B cell (primary cell): ENCODE measurements at regions not wholly inside any gene's neighbourhood (a gene's known extent, or its start where the extent isn't known, plus 50 kb on each side); places are given as distances from the start of the nearest gene placed in this dataset.

Source experiments
- ATAC-seq: fragments of 200-7000 bp; cut with Tn5 transposase; one replicate; pipeline ENCODE4 v1.10.0; 2021; ENCODE audit warnings: low read depth, mild to moderate bottlenecking, moderate number of reproducible peaks, moderate library complexity
- CTCF ChIA-PET: fragments of 350-600 bp; sonication (Branson Sonifier 250); formaldehyde crosslinking; loops from one replicate; lab custom pipeline; 2021; ENCODE audit warnings: antibody characterized with exemption, inconsistent platforms; lab: Charles Lee
- POLR2A ChIA-PET: fragments of 350-600 bp; sonication (Branson Sonifier 250); formaldehyde crosslinking; loops from one replicate; lab custom pipeline; 2021; ENCODE audit warnings: antibody characterized with exemption; lab: Charles Lee
- DNase-seq: peaks from one replicate; pipeline ENCODE4 v3.0.0; 2013
- H2AFZ ChIP-seq: 2 replicates; pipeline ENCODE4 v1.6.1; 2012; ENCODE audit warnings: mild to moderate bottlenecking, low read depth, low read length; ENCODE audit not compliant: insufficient read depth, poor library complexity, severe bottlenecking
- H3K27ac ChIP-seq, 2 donors: 1 replicate in 1 of 2; 2 replicates in 1 of 2; pipeline ENCODE4 v1.5.1; 2012 to 2013; ENCODE audit warnings: low read length in 2 of 2, mild to moderate bottlenecking in 2 of 2, moderate library complexity in 1 of 2
- H3K27me3 ChIP-seq, 4 experiments: fragments of 200-600 bp in 1 of 4; sonication (generic) in 1 of 4; replicated peaks in 1 of 4; 1 replicate in 2 of 4; 2 replicates in 2 of 4; pipeline versions ENCODE4 v1.6.1 to v1.7.0; 2013 to 2016; ENCODE audit warnings: low read length in 3 of 4, mild to moderate bottlenecking in 2 of 4, mixed read lengths in 1 of 4, moderate library complexity in 1 of 4; ENCODE audit not compliant: insufficient read depth in 4 of 4, control insufficient read depth in 3 of 4; ENCODE audit errors: control extremely low read depth in 1 of 4
- H3K36me3 ChIP-seq, 2 experiments: replicated peaks in 1 of 2; 1 replicate in 1 of 2; 2 replicates in 1 of 2; pipeline versions ENCODE4 v1.6.1 to v1.7.1; 2013; ENCODE audit warnings: low read length in 1 of 2; ENCODE audit not compliant: insufficient read depth in 2 of 2, control insufficient read depth in 1 of 2; ENCODE audit errors: control extremely low read depth in 1 of 2, extremely low read depth in 1 of 2
- H3K4me1 ChIP-seq, 2 donors: fragments of 200-600 bp in 1 of 2; sonication (generic) in 1 of 2; 1 replicate in 1 of 2; 2 replicates in 1 of 2; pipeline versions ENCODE4 v1.5.1 to v1.6.1; 2013 to 2017; ENCODE audit warnings: low read length in 2 of 2; ENCODE audit not compliant: control insufficient read depth in 2 of 2, insufficient read depth in 2 of 2
- H3K4me2 ChIP-seq: replicated peaks from 2 replicates; pipeline ENCODE3; 2012; ENCODE audit warnings: mild to moderate bottlenecking, low read depth, low read length; ENCODE audit not compliant: poor library complexity, severe bottlenecking
- H3K4me3 ChIP-seq, 5 experiments: fragments of 200-600 bp in 1 of 5; sonication (generic) in 1 of 5; 1 replicate in 3 of 5; 2 replicates in 2 of 5; pipeline versions ENCODE4 v1.5.1 to v1.7.0; 2011 to 2016; ENCODE audit warnings: low read length in 4 of 5, mild to moderate bottlenecking in 4 of 5, low read depth in 2 of 5, control low read depth in 1 of 5, moderate library complexity in 1 of 5; ENCODE audit not compliant: insufficient read depth in 1 of 5; ENCODE audit errors: control extremely low read depth in 1 of 5, extremely low read depth in 1 of 5
- H3K79me2 ChIP-seq: fragments of 200-600 bp; sonication (generic); one replicate; pipeline ENCODE4 v1.6.0; 2016; ENCODE audit warnings: low read length; ENCODE audit not compliant: control insufficient read depth, insufficient read depth
- H3K9ac ChIP-seq: fragments of 200-600 bp; sonication (generic); 2 replicates; pipeline ENCODE4 v1.6.1; 2017; ENCODE audit warnings: mild to moderate bottlenecking, low read length, moderate library complexity
- H3K9me3 ChIP-seq, 3 donors: one replicate each; pipeline versions ENCODE4 v1.6.1 to v1.7.1; 2013; ENCODE audit warnings: low read length in 2 of 3; ENCODE audit not compliant: control insufficient read depth in 2 of 3, insufficient read depth in 1 of 3; ENCODE audit errors: control extremely low read depth in 1 of 3
- H4K20me1 ChIP-seq: 2 replicates; pipeline ENCODE4 v1.6.0; 2012; ENCODE audit warnings: mild to moderate bottlenecking, low read length; ENCODE audit not compliant: insufficient read depth, control insufficient read depth, poor library complexity, severe bottlenecking
- H3K27ac Mint-ChIP-seq: one replicate; pipeline ENCODE4 v1.8.0; 2021; ENCODE audit warnings: mixed read lengths
- H3K27me3 Mint-ChIP-seq: one replicate; pipeline ENCODE4 v1.8.0; 2021; ENCODE audit warnings: mixed read lengths
- H3K4me1 Mint-ChIP-seq: one replicate; pipeline ENCODE4 v1.8.0; 2021; ENCODE audit warnings: mixed read lengths
- H3K4me3 Mint-ChIP-seq: one replicate; pipeline ENCODE4 v1.8.0; 2021; ENCODE audit warnings: mixed read lengths
- H3K9me3 Mint-ChIP-seq: one replicate; pipeline ENCODE4 v1.8.0; 2022; ENCODE audit warnings: mixed read lengths; ENCODE audit not compliant: insufficient read depth
- CTCF ChIP-seq: fragments of 200-600 bp; IDR thresholded peaks from one replicate; pipeline ENCODE4 v1.8.0; 2022; ENCODE audit warnings: antibody characterized with exemption, mild to moderate bottlenecking
- EZH2 ChIP-seq: IDR thresholded peaks from 2 replicates; pipeline ENCODE4 v1.6.1; 2012; ENCODE audit warnings: borderline replicate concordance, low read depth, mild to moderate bottlenecking, moderate library complexity, low read length; ENCODE audit not compliant: insufficient read depth, poor library complexity, severe bottlenecking
- WGBS: methylation state at CpG from one replicate; pipeline ENCODE4 v1.1.5; 2013; ENCODE audit warnings: missing lambda C conversion rate; ENCODE audit not compliant: insufficient coverage; 5-methylcytosine and 5-hydroxymethylcytosine counted together
- intact Hi-C: fragments of 100-400 bp; cut with micrococcal nuclease; formaldehyde crosslinking; loops from one replicate; pipeline ENCODE4 v1.10.0; 2022

GRCh38 chr10:83089335-83089734 is 1050.0 kb upstream of the GHITM start:
- no peak overlapping the region for H3K4me3 Mint-ChIP-seq
- no peak for ATAC-seq
- DNase-seq: no peak
- TF ChIP-seq EZH2 (no peak), CTCF (no peak)
- peaks cover 0 to 7% (median 0%) of the 10 kb centered on the region in 3 donors for H3K9me3 ChIP-seq
- no peaks in the 10 kb centered on the region for H3K27me3 ChIP-seq
- peaks cover 3% of the 10 kb centered on the region for H3K9me3 Mint-ChIP-seq
- H3K36me3 ChIP-seq: no peaks in the 10 kb centered on the region
- H3K9ac ChIP-seq: no peak overlapping the region
- H3K4me1 Mint-ChIP-seq: no peaks in the 10 kb centered on the region
- H3K27me3 Mint-ChIP-seq: no peaks in the 10 kb centered on the region
- H3K4me1 ChIP-seq: no peaks in the 10 kb centered on the region
- ChIA-PET CTCF (no interaction called here), POLR2A (no interaction called here)
- WGBS: 90% methylated on average over 2 of the region's 3 CpGs
- H3K27ac Mint-ChIP-seq: no peak overlapping the region
- no peaks in the 10 kb centered on the region for H4K20me1 ChIP-seq
- no peaks in the 10 kb centered on the region for H3K79me2 ChIP-seq
- intact Hi-C loops: no loop called here
- no peak overlapping the region for H2AFZ ChIP-seq
- H3K27ac ChIP-seq: no peak overlapping the region
- no peak overlapping the region for H3K4me3 ChIP-seq
- H3K4me2 ChIP-seq: no peak overlapping the region

GRCh38 chr10:83104616-83105015 is 1034.7 kb upstream of the GHITM start:
- Histone ChIP-seq H3K79me2 (no peaks in the 10 kb centered on the region), H2AFZ (no peak overlapping the region), H3K4me2 (no peak overlapping the region), H3K9me3 (peaks cover 0 to 10% (median 0%) of the 10 kb centered on the region in 3 donors), H4K20me1 (no peaks in the 10 kb centered on the region), H3K27ac (no peak overlapping the region), H3K4me3 (no peak overlapping the region), H3K4me1 (no peaks in the 10 kb centered on the region), H3K36me3 (no peaks in the 10 kb centered on the region), H3K27me3 (no peaks in the 10 kb centered on the region), H3K9ac (no peak overlapping the region)
- no peaks in the 10 kb centered on the region for H3K27me3 Mint-ChIP-seq
- intact Hi-C loops: no loop called here
- peaks cover 11% of the 10 kb centered on the region for H3K9me3 Mint-ChIP-seq
- DNase-seq (no peak), ATAC-seq (no peak)
- WGBS: 80% methylated on average over 2 of the region's 3 CpGs
- POLR2A ChIA-PET: no interaction called here
- CTCF ChIA-PET: no interaction called here
- H3K4me1 Mint-ChIP-seq: no peaks in the 10 kb centered on the region
- no peak overlapping the region for H3K4me3 Mint-ChIP-seq
- TF ChIP-seq EZH2: no peak
- TF ChIP-seq CTCF: no peak
- H3K27ac Mint-ChIP-seq: no peak overlapping the region
